HG02678 (cell line): ENCODE measurements at regions not wholly inside any gene's neighbourhood (a gene's known extent, or its start where the extent isn't known, plus 50 kb on each side); places are given as distances from the start of the nearest gene placed in this dataset.
A peak's percentile ranks its signal among the peaks of the same experiment; 100 is the strongest.
"Not testable (repeated sequence)": the region's sequence is repeated elsewhere in the genome, so short reads cannot be mapped to it uniquely, and the experiment has no call there.

Experiments
- ATAC-seq: cut with Tn5 transposase; IDR thresholded peaks from one replicate; pipeline ENCODE4 v1.9.1; 2021; ENCODE audit warnings: mild to moderate bottlenecking, moderate library complexity; ENCODE audit not compliant: unreplicated experiment

GRCh38 chr5:6241056-6241455 lies 137.3 kb downstream of the MED10 start:
- ATAC-seq: not testable (repeated sequence)

GRCh38 chr5:6236858-6237481 lies 141.4 kb downstream of the MED10 start:
- ATAC-seq: peak; percentile 81

DNA sequence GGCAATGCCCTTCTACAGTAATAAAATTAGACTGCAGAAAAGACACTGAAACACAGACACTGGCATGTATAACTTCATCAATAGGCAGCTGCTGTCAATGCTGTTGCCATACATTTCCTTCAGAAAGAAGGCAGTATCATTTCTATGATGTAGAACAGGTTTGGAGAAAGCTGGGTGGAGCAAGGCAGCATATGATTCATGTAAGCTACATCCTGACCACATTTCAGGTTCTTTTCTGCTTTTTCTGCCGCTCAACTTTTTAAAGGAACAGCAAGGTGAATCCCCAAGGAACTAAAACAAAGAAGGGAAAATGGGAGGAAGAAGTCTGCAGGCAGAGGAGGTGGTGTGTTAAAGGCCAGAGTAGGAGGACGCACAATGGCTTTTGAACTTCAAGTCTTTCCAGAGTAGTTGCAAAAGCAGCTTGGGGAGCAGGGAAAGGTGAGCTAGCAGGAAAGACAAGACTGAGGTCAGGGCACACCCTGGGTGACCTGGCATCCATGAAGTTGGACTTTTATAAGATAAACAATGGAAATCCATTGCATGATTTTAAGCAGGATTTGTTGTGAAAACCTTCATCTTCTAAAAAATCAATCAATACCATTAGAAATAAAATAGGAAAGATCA lies 142.1 kb downstream of the MED10 start:
- no peak for ATAC-seq

GRCh38 chr5:6235726-6236125 lies 142.6 kb downstream of the MED10 start:
- ATAC-seq: no peak

DNA sequence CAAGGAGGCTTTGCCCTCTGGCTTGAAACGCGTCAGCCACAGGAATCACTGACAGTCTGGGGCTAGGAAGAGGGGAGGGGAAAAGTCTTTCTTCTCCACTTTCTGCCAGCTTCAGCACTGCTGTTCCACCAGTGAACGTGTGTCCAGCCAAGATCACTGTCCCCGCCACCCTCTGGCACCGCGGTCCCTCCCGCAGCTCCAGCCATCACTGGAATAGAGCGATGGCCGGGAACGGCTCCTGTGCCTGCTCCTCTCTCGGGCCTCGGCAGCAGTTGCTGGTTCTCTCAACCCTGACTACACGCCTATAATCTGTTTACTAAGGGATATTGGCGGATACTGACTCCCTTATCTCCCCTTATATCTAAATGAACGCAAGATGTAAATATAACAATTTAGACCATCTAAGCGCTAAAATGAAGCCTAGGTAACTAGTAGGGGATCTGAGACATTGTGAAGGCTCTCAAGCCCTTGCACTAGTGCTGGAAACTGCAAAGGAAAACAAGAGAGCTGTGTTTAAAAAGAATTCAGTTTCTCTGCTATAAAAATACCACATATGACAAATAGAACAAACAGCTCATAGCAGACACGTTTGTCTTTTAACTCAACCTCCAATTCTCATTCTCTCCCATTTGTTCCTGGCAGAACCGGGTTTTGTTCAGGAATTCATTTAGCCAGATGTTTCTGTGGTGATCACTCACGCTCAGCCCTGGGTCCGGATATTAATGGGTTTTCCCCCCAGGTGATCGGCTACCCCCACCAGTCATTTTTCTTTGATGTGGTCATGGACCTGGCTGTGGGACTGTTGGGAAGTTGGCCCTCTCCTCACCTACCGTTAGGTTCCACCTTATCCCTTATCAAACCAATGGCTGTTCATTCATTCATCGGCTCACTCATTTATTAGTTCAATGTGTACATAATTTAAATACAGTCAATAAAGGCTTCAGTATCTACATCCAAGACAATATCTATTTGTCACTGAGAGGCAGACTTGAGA lies 149.8 kb downstream of the MED10 start:
- no peak for ATAC-seq

DNA sequence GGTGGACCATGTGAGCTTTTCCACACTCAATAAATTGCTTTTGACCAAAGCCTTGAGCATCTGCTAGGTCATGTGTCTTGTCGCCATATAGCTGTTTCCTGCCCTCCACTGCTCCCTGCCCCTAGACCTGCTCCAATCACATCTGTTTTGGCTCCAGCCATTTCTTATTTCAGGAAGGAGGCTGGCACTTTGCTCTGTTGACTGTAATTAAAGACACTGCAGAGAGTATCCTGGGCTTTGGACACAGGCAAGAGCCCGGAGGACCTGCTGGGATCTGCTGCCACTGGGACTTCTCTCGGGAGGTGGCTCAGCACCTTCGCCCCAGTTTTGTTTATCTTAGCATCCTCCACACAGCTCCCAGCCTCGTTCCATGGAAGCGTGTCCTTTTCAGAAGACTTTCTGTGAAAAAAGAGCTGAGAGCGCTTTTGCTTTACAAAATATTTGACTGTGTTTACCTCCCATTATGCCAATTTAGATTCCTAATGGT lies 153.2 kb downstream of the MED10 start:
- ATAC-seq: no peak

- ATAC-seq: no peak
Observed at GRCh38 chr5:6224406-6224805, 153.9 kb downstream of the MED10 start.

- no peak for ATAC-seq
Observed at GRCh38 chr5:6222899-6223298, 155.4 kb downstream of the MED10 start.

DNA sequence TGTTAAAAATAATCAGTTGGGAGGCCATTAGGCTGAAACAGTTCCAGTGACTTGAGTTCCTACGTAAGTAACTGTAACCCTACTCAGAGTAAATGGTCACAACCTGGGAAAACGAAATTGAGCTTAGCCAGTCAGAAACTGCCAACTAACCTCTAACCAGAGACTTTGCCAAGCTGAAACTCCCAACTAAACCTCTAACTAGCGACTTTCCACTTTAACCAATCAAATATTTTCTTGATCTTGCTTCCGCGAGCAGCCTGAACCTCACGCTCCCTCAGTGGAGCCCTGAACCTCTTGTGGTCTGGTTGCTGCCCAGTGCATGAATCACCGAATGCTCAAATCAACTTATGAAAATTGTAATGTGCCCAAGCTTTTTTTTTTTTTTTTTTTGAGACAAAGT lies 156.2 kb downstream of the MED10 start:
- no peak for ATAC-seq

GRCh38 chr5:6221141-6221626 lies 157.2 kb downstream of the MED10 start:
- no peak for ATAC-seq

DNA sequence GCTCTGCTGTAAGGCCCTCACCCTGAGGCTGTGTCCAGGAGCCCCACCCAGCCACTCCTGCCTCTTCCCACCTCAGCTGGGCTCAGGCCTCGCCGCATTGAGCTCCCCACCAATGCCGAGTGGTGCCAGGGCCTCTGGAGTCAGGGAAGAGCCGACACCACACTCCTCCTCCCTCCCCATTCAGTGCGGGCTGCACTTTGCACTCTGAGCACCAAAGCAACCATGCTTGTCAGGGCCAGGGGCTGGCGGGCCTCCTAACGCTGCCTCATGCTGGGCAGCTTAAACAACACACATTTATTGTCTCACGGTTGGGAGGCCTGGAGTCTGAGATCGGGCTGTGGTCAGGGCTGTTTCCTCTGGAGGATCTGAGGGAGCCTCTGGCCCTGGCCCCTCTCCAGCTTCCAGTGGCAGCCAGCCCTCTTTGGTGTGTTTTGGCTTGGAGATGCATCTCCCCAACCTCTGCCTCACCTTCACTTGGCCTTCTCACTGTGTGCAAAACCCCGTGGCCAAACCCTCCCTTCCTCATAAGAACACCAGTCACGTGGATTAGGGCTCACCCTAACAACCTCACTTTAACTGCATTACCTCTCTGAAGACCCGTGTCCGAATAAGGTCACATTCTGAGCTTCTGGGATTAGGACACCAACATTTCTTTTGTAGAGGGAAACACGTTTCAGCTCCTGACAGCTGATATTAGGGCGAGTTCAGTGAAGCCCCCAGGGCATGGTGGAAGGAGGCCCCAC lies 157.8 kb downstream of the MED10 start:
- no peak for ATAC-seq

- ATAC-seq: no peak
Observed at GRCh38 chr5:6218517-6218916, 159.8 kb downstream of the MED10 start.

GRCh38 chr5:6218116-6218515 lies 160.2 kb downstream of the MED10 start:
- ATAC-seq: no peak

- ATAC-seq: no peak
Observed at GRCh38 chr5:6216471-6217075, 161.8 kb downstream of the MED10 start.

DNA sequence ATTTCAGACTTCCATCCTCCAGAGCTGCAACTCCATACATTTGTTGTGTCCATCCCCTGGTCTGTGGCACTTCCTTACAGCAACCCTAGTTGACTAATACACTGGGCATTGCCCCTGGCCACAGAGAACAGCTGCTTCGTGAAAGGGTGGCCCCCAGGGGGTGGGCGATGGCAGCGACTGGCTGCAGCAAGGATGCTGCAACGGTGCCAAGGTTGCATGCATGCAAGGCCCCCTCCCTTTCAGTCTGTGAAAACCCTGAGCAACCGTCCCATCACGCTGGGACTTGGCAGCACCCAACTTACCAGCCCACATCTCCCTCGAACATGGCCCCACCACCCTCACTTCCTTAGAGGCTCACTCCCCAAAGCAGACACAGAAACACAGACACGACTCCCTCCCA lies 162.5 kb downstream of the MED10 start:
- ATAC-seq: no peak

DNA sequence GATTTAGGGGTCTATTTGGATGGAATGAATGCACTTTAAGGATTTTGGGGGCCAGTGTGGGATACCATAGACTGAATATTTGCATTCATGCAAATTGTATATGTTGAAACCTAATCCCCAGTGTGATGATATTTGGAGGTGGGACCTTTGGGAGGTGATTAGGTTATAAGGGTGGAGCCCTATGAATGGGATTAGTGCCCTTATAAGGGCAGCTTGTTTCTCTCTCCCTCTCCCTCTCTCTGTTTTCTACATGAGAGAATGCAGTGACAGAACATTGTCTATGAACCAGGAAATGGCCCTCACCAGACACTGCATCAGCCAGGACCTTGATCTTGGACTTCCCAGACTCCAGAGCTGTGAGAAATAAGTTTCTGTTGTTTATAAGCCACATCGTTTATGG lies 166.1 kb downstream of the MED10 start:
- no peak for ATAC-seq

- ATAC-seq: no peak
Observed at GRCh38 chr5:6206501-6206900, 171.8 kb downstream of the MED10 start.

DNA sequence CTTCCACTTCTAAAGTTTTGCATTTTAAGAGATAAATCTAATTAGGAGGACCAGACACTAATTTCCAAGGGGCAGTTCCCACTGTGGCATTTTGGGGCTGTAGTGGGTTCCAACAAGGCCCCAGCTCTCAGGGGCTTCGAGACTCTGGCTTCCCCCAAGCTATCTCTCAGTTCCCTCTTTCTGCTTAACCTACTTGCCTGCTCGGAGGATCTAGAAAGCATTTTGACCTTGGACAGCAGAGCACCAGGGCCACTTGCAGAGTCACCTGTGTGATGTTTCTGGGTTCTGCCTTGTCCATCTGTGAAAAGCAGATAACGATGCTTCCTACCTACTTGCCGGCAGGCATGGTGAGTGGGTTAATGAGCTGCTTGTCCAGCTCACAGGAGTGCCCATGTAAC lies 175.4 kb downstream of the MED10 start:
- ATAC-seq: peak; percentile 74

DNA sequence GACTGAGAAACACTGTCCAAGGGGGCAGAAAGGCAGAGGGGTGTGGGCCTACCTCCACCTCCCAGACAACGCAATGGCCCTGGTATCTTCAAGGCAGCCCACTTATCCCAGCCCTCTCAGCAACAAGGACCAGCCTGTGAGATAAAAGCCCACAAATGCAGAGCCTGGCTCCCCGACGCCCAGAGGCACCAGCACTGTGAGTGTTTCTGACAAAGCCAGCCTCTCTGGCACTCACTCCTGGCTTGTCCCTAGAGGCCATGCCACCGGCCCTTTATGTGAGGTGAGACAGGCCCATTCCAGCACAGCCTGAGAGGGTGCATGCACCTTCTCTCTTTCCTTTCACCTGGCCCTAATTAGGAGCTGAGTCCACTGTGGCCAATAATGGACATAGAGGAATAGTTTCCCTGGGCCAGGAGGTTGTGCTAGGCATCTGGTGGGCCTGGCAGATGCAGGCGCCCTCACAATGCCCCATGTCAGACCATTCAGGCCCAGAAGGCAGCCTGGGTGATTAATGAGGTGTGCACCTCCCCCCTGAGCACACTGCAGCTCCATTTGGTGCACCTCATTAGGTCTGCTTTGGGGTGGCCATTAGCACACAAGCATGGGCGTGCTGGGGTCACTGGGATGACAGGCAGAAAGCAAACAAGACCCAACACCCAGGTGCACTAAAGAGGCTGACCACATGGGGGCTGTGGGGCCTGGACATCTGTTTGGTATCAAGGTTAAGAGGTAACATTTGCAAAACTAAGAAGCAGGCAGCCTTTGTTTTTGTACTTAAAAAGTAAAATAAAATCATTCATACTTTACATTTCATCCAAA lies 176.0 kb downstream of the MED10 start:
- peak; percentile 48 for ATAC-seq
